ENCODE measurements at regions not wholly inside any gene's neighbourhood (a gene's known extent, or its start where the extent isn't known, plus 50 kb on each side); places are given as distances from the start of the nearest gene placed in this dataset.

- in situ Hi-C loops (cut with MboI; ENCODE audit: low pct_unique_long_range_greater_than_20kb, low sequenced_read_pairs) = no loop called here
- DNase-seq = no peak
These were observed 208.8 kb downstream of the PLPP3 start for GRCh38 chr1:56370513-56370912.

GRCh38 chr1:56363007-56363770 lies 216.2 kb downstream of the PLPP3 start:
- DNase-seq = no peak
- in situ Hi-C loops (cut with MboI; ENCODE audit: low pct_unique_long_range_greater_than_20kb, low sequenced_read_pairs) = no loop called here

- no peak for DNase-seq
- in situ Hi-C loops (cut with MboI; ENCODE audit: low pct_unique_long_range_greater_than_20kb, low sequenced_read_pairs) = no loop called here
These were observed 219.3 kb downstream of the PLPP3 start for GRCh38 chr1:56360021-56360420.

DNA sequence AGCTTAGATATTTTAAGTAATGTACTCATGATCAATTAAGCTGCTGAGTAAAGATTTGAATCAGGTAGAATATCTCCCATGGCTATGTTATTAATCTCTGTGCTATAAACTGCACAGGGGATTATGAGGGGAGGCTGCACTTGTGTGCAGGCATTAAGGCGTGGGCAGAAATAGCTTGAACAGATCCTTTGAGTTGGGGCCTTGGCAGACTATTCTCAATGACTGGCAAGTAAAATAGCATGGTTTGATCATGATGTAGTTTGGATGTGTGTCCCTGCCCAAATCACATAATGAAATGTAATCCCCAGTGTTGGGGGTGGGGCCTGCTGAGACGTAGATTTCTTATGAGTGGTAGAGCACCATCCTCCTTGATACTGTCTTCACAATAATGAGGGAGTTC lies 220.3 kb downstream of the PLPP3 start:
- DNase-seq = no peak
- in situ Hi-C loops (cut with MboI; ENCODE audit: low pct_unique_long_range_greater_than_20kb, low sequenced_read_pairs) = no loop called here

GRCh38 chr1:56357927-56358690 lies 221.3 kb downstream of the PLPP3 start:
- in situ Hi-C loops (cut with MboI; ENCODE audit: low pct_unique_long_range_greater_than_20kb, low sequenced_read_pairs) = no loop called here

DNA sequence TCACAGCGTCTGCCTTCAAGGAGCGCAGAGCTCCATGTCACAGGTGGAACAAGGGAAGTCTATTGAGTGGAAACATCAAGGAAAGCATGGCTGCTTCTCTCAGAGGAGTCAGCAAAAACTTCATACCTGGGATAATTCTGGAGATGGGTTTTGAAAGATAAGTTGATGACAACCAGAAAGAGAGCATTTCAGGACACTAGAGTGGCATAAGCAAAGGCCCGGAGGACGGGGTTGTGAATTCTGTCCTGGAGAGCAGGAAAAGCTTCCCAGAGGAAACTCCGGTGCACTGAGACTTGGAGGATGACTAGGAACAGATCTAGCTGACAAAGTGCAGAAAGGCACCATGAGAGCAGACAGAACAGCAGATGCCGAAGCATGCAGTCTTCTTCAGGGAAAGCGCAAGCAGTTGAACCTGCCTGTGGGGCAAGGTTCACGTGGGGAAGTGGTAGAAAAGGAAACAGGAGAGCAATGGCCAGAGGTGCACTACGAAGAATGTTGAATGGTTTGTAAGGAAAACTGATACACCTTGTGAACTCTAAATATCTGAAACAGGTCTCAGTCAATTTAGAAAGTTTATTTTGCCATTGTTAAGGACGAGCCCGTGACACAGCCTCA lies 222.9 kb downstream of the PLPP3 start:
- no peak for DNase-seq
- in situ Hi-C loops (cut with MboI; ENCODE audit: low pct_unique_long_range_greater_than_20kb, low sequenced_read_pairs) = no loop called here

More at GRCh38 chr1:56357927-56358690, 221.3 kb downstream of the PLPP3 start:
- DNase-seq = no peak

- DNase-seq = no peak
- in situ Hi-C loops (cut with MboI; ENCODE audit: low pct_unique_long_range_greater_than_20kb, low sequenced_read_pairs) = no loop called here
These were observed 223.4 kb downstream of the PLPP3 start for GRCh38 chr1:56355918-56356317.

DNA sequence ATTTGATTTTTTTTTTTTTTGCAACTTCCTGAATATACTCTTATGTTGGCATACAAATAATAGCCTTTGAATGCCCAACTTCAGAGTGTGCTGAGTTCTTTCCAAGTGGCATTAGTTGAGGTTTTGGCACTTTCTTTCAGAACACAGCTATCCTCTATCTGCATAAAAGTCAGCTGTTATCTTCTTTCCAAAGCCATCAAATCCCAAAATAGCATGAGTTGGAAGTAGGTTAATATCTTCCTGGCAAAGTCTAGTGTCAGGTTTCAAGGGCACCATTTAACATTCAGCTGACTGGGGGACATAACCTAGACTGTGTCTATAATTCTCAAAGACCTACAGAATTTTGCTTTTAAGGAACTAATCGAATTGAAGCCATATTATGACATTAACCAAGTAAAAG lies 223.9 kb downstream of the PLPP3 start:
- no peak for DNase-seq
- in situ Hi-C loops (cut with MboI; ENCODE audit: low pct_unique_long_range_greater_than_20kb, low sequenced_read_pairs) = no loop called here

DNA sequence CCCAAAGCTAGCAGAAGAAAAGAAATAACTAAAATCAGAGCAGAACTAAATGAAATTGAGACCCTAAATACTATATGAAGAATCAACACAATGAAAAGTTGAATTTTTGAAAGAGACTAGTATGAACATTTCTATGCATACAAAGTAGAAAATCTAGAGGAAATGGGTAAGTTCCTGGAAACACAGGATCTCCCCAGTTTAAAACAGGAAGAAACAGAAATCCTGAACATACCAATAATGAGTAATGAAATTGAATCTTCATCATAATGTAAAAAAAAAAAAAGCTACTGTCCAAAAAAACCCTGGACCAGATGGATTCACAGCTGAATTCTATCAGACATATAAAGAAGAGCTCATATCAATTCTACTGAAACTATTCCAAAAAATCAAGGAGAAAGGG lies 233.5 kb downstream of the PLPP3 start:
- in situ Hi-C loops (cut with MboI; ENCODE audit: low pct_unique_long_range_greater_than_20kb, low sequenced_read_pairs) = no loop called here

GRCh38 chr1:56340977-56341376 lies 238.4 kb downstream of the PLPP3 start:
- in situ Hi-C loops (cut with MboI; ENCODE audit: low pct_unique_long_range_greater_than_20kb, low sequenced_read_pairs) = no loop called here
- no peak for DNase-seq

More for the DNA sequence above, 233.5 kb downstream of the PLPP3 start:
- no peak for DNase-seq

DNA sequence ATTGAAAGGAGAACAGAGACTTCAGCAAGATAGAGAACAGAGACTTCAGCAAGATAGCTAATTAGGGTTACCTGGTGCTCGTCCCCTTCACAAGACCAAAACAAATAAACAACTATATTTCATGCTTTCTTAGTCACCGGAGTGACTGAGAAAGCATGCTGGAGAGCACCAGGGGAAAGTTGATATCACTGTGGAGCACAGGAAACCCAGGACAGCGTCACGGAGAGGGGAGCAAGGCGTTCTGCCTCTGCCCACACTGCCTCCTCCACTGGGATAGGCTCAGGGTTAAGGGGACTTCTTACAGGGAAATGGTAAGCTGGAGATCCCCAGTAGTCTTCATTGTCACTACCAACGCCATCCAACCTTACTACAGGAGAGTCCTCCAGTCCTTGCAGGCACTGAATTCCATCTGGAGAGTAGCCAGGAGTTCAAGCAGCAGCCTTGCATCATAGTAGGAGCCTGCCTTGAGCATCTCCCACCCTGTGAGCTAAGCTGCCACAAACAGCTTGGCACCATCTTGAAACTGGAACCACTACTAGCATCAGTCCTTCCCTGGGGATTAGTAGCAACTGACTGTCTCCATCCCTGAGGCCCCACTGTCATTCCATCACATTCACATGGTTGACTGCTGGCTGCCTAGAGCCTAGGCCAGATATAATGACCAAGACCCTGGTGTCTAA lies 239.4 kb downstream of the PLPP3 start:
- in situ Hi-C loops (cut with MboI; ENCODE audit: low pct_unique_long_range_greater_than_20kb, low sequenced_read_pairs) = no loop called here
- no peak for DNase-seq

DNA sequence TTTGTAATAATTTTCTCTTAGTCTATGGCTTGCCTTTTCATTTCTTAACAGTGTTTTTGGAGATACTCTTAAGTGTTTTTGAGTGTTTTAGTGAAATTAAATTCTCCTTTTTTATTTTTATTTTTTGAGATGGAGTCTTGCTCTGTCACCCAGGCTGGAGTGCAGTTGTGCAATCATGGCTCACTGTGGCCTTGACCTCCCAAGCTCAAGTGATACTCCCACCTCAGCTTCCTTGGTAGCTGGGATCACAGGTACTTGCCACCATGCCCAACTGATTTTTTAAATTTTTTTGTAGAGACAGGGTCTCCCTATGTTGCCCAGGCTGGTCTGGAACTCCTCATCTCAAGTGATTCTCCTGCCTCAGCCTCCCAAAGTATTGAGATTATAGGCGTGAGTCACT lies 240.3 kb downstream of the PLPP3 start:
- in situ Hi-C loops (cut with MboI; ENCODE audit: low pct_unique_long_range_greater_than_20kb, low sequenced_read_pairs) = no loop called here
- no peak for DNase-seq

GRCh38 chr1:56336982-56337381 lies 242.4 kb downstream of the PLPP3 start:
- in situ Hi-C loops (cut with MboI; ENCODE audit: low pct_unique_long_range_greater_than_20kb, low sequenced_read_pairs) = no loop called here
- DNase-seq = no peak

DNA sequence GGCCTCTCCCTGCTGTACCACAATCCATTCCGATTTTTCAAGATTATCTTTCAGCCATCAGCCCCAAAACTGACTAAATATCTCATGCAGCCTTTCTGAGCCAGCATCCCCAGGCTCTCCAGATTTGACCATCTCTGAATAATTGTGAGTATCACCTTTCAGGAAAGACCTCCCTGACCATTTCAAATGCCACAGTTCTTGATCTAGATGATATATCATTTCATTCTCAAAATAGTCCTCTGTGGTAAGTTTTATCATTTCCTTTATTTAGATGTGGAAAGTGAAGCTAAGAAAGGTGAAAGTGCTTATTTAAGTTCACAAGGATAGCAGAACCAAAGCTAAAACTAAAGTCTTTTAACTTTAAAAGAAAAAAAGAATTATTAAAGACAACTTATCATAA lies 244.0 kb downstream of the PLPP3 start:
- in situ Hi-C loops (cut with MboI; ENCODE audit: low pct_unique_long_range_greater_than_20kb, low sequenced_read_pairs) = no loop called here
- no peak for DNase-seq

DNA sequence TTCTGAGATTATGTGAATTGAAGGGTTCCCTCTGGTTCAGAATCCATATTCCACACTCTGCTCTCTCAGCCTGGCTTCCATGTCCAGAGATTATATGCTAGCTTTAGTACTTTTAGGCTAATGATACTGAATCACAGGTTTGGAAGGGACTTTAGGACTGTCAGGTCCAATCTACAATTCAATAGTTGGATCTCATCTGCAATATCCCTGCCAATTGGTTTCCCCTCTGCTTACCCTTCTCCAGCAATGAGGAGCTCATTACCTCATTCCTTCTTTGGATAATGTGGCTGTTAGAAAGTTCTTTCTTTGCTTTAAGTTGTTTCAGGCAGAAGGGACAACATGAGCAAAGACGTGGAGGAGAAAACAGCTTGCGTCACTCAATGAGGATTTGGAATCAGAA lies 245.3 kb downstream of the PLPP3 start:
- in situ Hi-C loops (cut with MboI; ENCODE audit: low pct_unique_long_range_greater_than_20kb, low sequenced_read_pairs) = no loop called here
- no peak for DNase-seq

GRCh38 chr1:56333461-56333860 lies 245.9 kb downstream of the PLPP3 start:
- in situ Hi-C loops (cut with MboI; ENCODE audit: low pct_unique_long_range_greater_than_20kb, low sequenced_read_pairs) = no loop called here

DNA sequence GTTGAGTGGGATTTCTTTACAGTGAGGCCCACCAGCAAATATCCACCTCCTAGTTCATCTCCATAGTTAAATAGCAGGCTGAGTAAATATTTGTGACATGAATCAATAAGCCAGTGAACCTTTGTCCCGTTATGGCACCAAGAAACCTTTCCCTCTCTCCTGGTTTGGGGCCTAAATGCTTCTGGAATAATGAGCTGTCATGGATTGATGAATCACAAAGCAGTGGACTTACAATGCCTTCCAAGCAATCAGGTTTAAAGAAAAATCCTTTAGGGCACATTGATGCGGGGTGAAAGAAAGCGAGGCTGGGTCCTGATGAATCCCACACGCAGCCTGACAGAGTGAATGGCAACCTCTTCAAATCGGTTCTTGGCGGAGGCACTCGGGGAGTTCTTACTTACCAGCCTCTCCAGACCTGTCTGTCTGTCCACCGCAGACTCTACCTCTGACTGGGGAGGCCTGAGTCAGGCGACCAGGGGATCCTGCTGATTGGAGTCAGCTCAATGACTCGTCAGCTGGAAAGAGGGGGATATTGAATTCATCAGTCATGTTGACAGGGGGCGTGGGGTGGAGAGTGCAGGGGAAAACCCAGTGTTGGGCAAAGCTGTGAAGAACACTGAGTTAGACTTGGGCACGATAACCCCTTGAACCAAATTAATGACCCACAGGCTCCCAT lies 247.3 kb downstream of the PLPP3 start:
- no peak for DNase-seq
- in situ Hi-C loops (cut with MboI; ENCODE audit: low pct_unique_long_range_greater_than_20kb, low sequenced_read_pairs) = no loop called here

More at GRCh38 chr1:56333461-56333860, 245.9 kb downstream of the PLPP3 start:
- no peak for DNase-seq

DNA sequence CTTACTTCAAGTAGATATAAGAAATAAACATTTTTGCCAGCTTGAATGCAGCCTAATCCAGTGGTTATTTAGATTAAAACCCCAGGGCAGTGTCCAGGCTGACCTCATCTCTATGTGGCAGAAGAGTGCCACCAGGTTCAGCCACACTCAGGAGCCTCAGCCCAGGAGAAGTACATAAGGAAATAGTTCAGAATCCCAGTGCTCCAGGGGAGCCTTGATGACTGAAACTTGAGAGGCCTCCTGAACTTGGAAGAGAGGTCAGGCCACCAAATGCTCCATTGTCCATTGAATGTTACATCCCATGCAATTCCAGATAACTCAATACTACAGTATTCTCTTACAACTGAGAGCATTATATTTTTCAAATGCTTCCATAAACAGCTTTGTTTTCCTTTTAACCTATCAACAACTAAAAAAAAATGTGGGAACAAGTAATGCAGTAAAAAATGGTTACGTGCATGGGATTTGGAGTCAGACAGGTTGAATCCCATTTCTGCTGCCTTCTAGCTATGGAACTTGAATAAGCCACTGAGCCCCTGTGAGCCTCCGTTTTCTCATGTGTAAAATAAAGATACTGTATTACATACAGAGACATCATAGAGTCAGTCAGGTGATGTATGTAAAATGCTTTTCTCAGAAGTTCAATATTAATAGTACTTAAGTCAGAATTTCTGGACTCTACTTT lies 248.0 kb downstream of the PLPP3 start:
- DNase-seq = no peak
- in situ Hi-C loops (cut with MboI; ENCODE audit: low pct_unique_long_range_greater_than_20kb, low sequenced_read_pairs) = no loop called here
